Neutrophil (primary cell): ENCODE measurements at regions not wholly inside any gene's neighbourhood (a gene's known extent, or its start where the extent isn't known, plus 50 kb on each side); places are given as distances from the start of the nearest gene placed in this dataset.

Experiments
- H3K27ac ChIP-seq: fragments of 200-600 bp; sonication (generic); 2 replicates; pipeline ENCODE4 v1.5.1; 2016; ENCODE audit warnings: mild to moderate bottlenecking, moderate library complexity
- H3K27me3 ChIP-seq: fragments of 200-600 bp; sonication (generic); 2 replicates; pipeline ENCODE4 v1.6.0; 2016; ENCODE audit warnings: mild to moderate bottlenecking
- H3K36me3 ChIP-seq: fragments of 200-600 bp; sonication (generic); 2 replicates; pipeline ENCODE4 v1.5.1; 2017
- H3K4me1 ChIP-seq, 2 experiments: fragments of 200-600 bp in 1 of 2; sonication (generic) in 1 of 2; 1 replicate in 1 of 2; 2 replicates in 1 of 2; pipeline versions ENCODE4 v1.5.1 to v1.6.1; 2013 to 2016; ENCODE audit warnings: low read depth in 1 of 2, low read length in 1 of 2, mild to moderate bottlenecking in 1 of 2, moderate library complexity in 1 of 2; ENCODE audit not compliant: control insufficient read depth in 1 of 2, insufficient read depth in 1 of 2
- H3K4me3 ChIP-seq, 2 experiments: fragments of 200-600 bp in 1 of 2; sonication (generic) in 1 of 2; 1 replicate in 1 of 2; 2 replicates in 1 of 2; pipeline ENCODE4 v1.5.1; 2013 to 2016; ENCODE audit warnings: low read depth in 1 of 2, low read length in 1 of 2, mild to moderate bottlenecking in 1 of 2, moderate library complexity in 1 of 2
- H3K9me3 ChIP-seq: fragments of 200-600 bp; sonication (generic); 2 replicates; pipeline ENCODE4 v1.5.1; 2016
- CTCF ChIP-seq: fragments of 200-600 bp; sonication (generic); IDR thresholded peaks from 2 replicates; pipeline ENCODE4 v1.5.1; 2016; ENCODE audit warnings: antibody characterized with exemption

- Histone ChIP-seq H3K4me3 (no peak overlapping the region), H3K4me1 (no peaks in the 10 kb centered on the region), H3K27ac (no peak overlapping the region), H3K36me3 (no peaks in the 10 kb centered on the region), H3K27me3 (no peaks in the 10 kb centered on the region), H3K9me3 (no peaks in the 10 kb centered on the region)
- no peak for TF ChIP-seq CTCF
Measured at GRCh38 chr13:89843621-89844020, 1503.9 kb upstream of the MIR17HG start.

- no peaks in the 10 kb centered on the region for H3K27me3 ChIP-seq
- no peaks in the 10 kb centered on the region for H3K9me3 ChIP-seq
- no peaks in the 10 kb centered on the region for H3K4me1 ChIP-seq
- H3K4me3 ChIP-seq = no peak overlapping the region
- H3K27ac ChIP-seq = no peak overlapping the region
- no peak for TF ChIP-seq CTCF
- no peaks in the 10 kb centered on the region for H3K36me3 ChIP-seq
Measured at GRCh38 chr13:89845874-89846273, 1501.6 kb upstream of the MIR17HG start.

GRCh38 chr13:89846926-89847585 is 1500.4 kb upstream of the MIR17HG start:
- Histone ChIP-seq H3K9me3 (no peaks in the 10 kb centered on the region), H3K27me3 (no peaks in the 10 kb centered on the region), H3K4me1 (no peaks in the 10 kb centered on the region), H3K36me3 (no peaks in the 10 kb centered on the region), H3K27ac (no peak overlapping the region), H3K4me3 (no peak overlapping the region)
- no peak for TF ChIP-seq CTCF

GRCh38 chr13:89852570-89852969 is 1494.9 kb upstream of the MIR17HG start:
- Histone ChIP-seq H3K36me3 (no peaks in the 10 kb centered on the region), H3K9me3 (no peaks in the 10 kb centered on the region), H3K27ac (no peak overlapping the region), H3K4me3 (no peak overlapping the region), H3K27me3 (no peaks in the 10 kb centered on the region), H3K4me1 (no peaks in the 10 kb centered on the region)
- no peak for TF ChIP-seq CTCF

- Histone ChIP-seq H3K4me1 (no peaks in the 10 kb centered on the region), H3K27ac (no peak overlapping the region), H3K9me3 (no peaks in the 10 kb centered on the region), H3K27me3 (no peaks in the 10 kb centered on the region), H3K4me3 (no peak overlapping the region), H3K36me3 (no peaks in the 10 kb centered on the region)
- no peak for TF ChIP-seq CTCF
Measured at GRCh38 chr13:89856512-89856911, 1491.0 kb upstream of the MIR17HG start.
